ENCODE measurements at regions not wholly inside any gene's neighbourhood (a gene's known extent, or its start where the extent isn't known, plus 50 kb on each side); places are given as distances from the start of the nearest gene placed in this dataset.
"Not testable (repeated sequence)": the region's sequence is repeated elsewhere in the genome, so short reads cannot be mapped to it uniquely, and the experiment has no call there.

GRCh38 chr16:77064037-77064436 is 127.0 kb upstream of the MON1B start:
- no peak for DNase-seq (ENCODE audit: low spot score)

GRCh38 chr16:77066896-77067496 is 124.0 kb upstream of the MON1B start:
- DNase-seq (ENCODE audit: low spot score) = no peak

- no peak for DNase-seq (ENCODE audit: low spot score)
Observed at GRCh38 chr16:77067900-77068299, 123.1 kb upstream of the MON1B start.

- DNase-seq (ENCODE audit: low spot score) = no peak
Observed at GRCh38 chr16:77068402-77068801, 122.6 kb upstream of the MON1B start.

GRCh38 chr16:77069929-77070328 is 121.1 kb upstream of the MON1B start:
- DNase-seq (ENCODE audit: low spot score) = no peak

GRCh38 chr16:77070683-77071082 is 120.3 kb upstream of the MON1B start:
- no peak for DNase-seq (ENCODE audit: low spot score)

GRCh38 chr16:77076839-77077238 is 114.2 kb upstream of the MON1B start:
- DNase-seq (ENCODE audit: low spot score) = no peak

GRCh38 chr16:77077256-77077922 is 113.6 kb upstream of the MON1B start:
- no peak for DNase-seq (ENCODE audit: low spot score)

- no peak for DNase-seq (ENCODE audit: low spot score)
Observed at GRCh38 chr16:77085981-77086380, 105.0 kb upstream of the MON1B start.

GRCh38 chr16:77090062-77090461 is 100.9 kb upstream of the MON1B start:
- DNase-seq (ENCODE audit: low spot score) = no peak

- DNase-seq (ENCODE audit: low spot score) = no peak
Observed at GRCh38 chr16:77093309-77093708, 97.7 kb upstream of the MON1B start.

GRCh38 chr16:77093999-77094398 is 97.0 kb upstream of the MON1B start:
- no peak for DNase-seq (ENCODE audit: low spot score)

- DNase-seq (ENCODE audit: low spot score) = no peak
Observed at GRCh38 chr16:77111056-77111565, 79.9 kb upstream of the MON1B start.

- DNase-seq (ENCODE audit: low spot score) = no peak
Observed at GRCh38 chr16:77112746-77113145, 78.2 kb upstream of the MON1B start.

GRCh38 chr16:77113835-77114234 is 77.2 kb upstream of the MON1B start:
- DNase-seq (ENCODE audit: low spot score) = no peak

- DNase-seq (ENCODE audit: low spot score) = not testable (repeated sequence)
Observed at GRCh38 chr16:77114361-77114760, 76.6 kb upstream of the MON1B start.

- no peak for DNase-seq (ENCODE audit: low spot score)
Observed at GRCh38 chr16:77116856-77117255, 74.1 kb upstream of the MON1B start.

- no peak for DNase-seq (ENCODE audit: low spot score)
Observed at GRCh38 chr16:77117707-77118106, 73.3 kb upstream of the MON1B start.

GRCh38 chr16:77131398-77131797 is 59.6 kb upstream of the MON1B start:
- no peak for DNase-seq (ENCODE audit: low spot score)

GRCh38 chr16:77132051-77132618 is 58.9 kb upstream of the MON1B start:
- DNase-seq (ENCODE audit: low spot score) = no peak

- no peak for DNase-seq (ENCODE audit: low spot score)
Observed at GRCh38 chr16:77133706-77134105, 57.3 kb upstream of the MON1B start.

GRCh38 chr16:77137045-77137444 is 53.9 kb upstream of the MON1B start:
- DNase-seq (ENCODE audit: low spot score) = no peak

All from SW480 (cell line).